AG08395 (cell line): ENCODE measurements at regions not wholly inside any gene's neighbourhood (a gene's known extent, or its start where the extent isn't known, plus 50 kb on each side); places are given as distances from the start of the nearest gene placed in this dataset.

Experiments
- DNase-seq: peaks from one replicate; pipeline ENCODE4 v3.0.0; 2012; ENCODE audit warnings: mixed read lengths, low spot score

GRCh38 chr2:53108246-53108645, 659.4 kb upstream of the CHAC2 start:
- no peak for DNase-seq

DNA sequence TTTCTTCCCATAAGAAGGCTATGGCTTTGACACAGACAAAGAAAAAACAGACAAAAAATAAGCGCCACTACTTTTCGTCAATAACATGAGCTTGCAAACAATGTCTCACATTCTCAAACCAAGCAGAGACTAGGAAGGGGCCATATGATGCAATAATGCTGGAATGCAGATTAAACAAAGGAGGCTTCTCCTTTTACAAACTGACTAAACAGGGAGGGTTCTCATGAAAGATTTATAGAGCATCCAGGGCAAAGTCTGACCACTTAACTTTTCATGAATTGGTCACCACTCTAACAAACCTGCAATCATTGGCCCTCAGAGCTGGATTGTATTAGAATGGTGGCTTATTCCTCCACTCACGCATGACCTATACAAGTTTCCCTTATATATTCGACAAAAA, 663.3 kb upstream of the CHAC2 start:
- no peak for DNase-seq

GRCh38 chr2:53103679-53104078, 663.9 kb upstream of the CHAC2 start:
- DNase-seq, result no peak

GRCh38 chr2:53098696-53099078, 668.9 kb upstream of the CHAC2 start:
- DNase-seq, result no peak

DNA sequence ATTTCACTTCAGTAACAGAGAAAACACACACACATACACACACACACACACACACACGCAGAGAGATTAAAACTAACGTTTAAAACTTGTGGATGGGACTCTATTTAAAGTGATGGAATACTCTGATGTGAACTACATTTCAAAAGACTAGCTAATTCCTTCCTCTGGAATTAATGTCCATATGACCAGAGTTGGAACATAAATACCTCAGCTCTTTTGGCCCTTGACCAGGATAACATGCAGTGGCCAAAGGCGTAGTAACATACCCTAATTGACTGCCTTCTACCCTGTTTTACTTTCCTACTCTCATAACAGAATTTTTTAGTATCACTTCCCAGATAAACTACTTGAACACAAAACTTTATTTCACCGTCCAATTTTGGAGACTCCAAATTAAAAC, 671.3 kb upstream of the CHAC2 start:
- DNase-seq, result no peak

- DNase-seq, result no peak
These were observed 671.9 kb upstream of the CHAC2 start for GRCh38 chr2:53095664-53096063.

- DNase-seq, result no peak
These were observed 672.4 kb upstream of the CHAC2 start for GRCh38 chr2:53095227-53095626.

GRCh38 chr2:53093355-53093754, 674.2 kb upstream of the CHAC2 start:
- no peak for DNase-seq

GRCh38 chr2:53091183-53091582, 676.4 kb upstream of the CHAC2 start:
- no peak for DNase-seq

- no peak for DNase-seq
These were observed 679.6 kb upstream of the CHAC2 start for GRCh38 chr2:53087874-53088461.

- no peak for DNase-seq
These were observed 680.2 kb upstream of the CHAC2 start for GRCh38 chr2:53087262-53087873.

- no peak for DNase-seq
These were observed 690.2 kb upstream of the CHAC2 start for GRCh38 chr2:53077413-53077812.

DNA sequence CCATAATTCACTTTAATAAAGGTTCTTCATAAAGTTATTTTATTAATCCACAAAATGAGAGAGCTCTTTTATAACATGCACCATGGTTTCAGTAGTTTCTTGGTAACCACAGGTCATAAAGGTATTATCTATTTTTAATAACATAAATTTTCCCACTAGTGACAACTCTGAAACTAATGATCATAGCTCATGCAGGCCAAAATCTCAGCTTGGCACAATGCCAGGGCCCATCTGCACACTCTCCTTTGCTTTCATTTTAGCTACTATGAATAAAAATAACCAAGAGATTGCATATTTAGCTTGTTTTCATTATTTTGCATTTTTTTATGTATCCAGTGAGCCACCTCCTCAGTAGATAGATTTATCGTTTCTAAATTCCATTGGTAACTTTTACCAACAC, 691.8 kb upstream of the CHAC2 start:
- DNase-seq, result no peak

DNA sequence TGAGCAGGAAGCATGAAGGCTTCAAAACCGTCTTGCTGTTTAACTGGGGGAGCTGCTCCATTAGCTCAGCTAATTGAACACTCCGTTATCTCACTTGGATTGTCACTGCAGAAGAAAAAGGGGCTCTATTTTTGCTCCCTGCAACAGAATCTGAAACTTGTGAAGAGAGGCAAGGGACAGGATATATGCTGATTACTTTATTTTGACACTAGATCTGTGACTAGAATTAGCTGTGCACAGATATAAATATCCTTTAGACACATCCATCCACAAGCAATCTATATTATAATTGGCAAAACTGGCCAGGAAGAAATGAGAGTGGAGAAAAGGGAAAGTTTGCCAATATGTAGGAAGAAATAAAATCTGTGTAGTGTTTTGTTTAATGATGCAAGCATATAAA, 700.1 kb upstream of the CHAC2 start:
- DNase-seq, result no peak

DNA sequence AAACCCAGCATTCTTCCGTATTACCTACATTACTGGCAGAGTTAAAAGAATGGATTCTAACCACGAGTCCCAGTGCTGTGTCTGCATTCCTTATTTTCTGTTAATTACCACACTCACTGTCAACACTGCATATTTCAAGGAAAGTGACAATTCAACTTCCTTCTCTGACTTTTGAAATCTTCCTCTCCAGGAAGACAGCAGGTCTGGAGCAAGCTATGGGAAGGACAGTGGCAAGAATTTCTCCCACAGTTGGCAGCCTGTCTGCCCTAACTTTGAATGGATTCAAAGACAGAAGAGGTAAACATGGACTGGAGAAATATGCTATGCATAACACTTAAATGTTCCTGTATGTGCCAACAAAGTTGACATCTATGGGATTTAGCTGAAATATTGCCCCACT, 700.5 kb upstream of the CHAC2 start:
- DNase-seq, result no peak

GRCh38 chr2:53064154-53064553, 703.5 kb upstream of the CHAC2 start:
- no peak for DNase-seq

DNA sequence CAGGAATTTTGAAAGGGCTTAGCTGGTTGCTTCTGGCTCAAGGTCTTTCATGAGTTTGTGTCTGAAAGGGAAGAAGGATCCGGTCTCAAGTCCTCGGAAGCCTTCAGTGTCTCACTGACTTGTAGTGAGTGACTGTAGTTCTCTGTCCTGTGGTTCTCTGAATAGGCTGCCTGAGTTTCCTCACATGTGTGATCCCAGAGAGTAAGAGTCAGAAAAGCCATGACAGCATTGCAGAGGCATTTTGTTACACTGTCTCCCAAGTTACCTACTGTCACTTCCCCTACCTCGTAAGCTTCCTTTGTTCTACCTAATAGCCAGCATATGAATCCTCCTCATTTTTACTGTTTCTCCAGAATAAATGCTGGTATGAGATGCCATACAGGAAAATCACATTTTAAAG, 709.1 kb upstream of the CHAC2 start:
- no peak for DNase-seq

- DNase-seq, result no peak
These were observed 713.7 kb upstream of the CHAC2 start for GRCh38 chr2:53053937-53054336.

- DNase-seq, result no peak
These were observed 716.4 kb upstream of the CHAC2 start for GRCh38 chr2:53051157-53051556.

DNA sequence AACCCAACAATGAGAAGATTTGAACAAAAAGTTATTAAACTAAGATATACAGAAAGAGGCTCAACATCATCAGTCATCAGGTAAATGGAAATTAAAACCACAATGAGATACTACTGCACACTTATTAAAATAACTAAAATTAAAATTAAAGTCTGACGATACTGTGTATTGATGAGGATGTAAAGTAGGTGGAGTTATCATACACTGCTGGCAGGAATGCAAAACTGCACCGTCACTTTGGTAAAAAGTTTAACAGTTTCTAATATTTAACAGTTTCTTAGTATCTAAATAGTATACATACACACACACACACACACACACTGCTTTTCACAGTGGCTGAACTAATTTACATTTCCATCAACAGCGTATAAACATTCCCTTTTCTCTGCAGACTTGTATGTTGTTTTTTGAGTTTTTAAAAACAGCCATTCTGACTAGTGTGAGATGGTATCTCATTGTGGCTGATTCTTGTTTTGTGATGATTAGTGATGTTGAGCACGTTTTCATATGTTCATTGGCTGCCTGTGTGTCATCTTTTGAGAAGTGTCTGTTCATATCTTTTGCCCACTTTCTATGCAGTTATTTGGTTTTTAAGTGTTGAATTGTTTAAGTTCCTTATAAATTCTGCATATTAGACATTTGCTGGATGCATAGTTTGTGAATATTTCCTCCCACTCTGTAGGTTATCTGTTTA, 726.9 kb upstream of the CHAC2 start:
- no peak for DNase-seq

- no peak for DNase-seq
These were observed 731.4 kb upstream of the CHAC2 start for GRCh38 chr2:53036196-53036595.

DNA sequence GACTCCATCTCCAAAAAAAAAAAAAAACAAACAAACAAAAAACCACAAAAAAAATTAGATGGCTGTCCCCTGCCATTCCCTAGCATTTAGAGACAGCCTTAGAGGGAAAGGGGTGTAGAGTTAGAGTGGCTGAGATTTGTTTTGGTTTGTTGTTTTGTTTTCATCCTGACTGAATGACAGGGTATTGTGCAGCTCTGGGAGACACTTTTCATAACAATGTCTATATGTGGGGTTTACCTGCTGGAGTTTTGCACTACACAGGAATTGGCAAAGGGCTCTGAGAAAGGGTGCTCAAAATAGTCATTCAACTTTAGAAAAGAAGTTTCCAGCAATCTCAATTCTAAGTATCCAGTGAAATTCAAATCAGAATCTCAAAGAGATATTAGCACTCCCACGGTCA, 732.5 kb upstream of the CHAC2 start:
- DNase-seq, result no peak

DNA sequence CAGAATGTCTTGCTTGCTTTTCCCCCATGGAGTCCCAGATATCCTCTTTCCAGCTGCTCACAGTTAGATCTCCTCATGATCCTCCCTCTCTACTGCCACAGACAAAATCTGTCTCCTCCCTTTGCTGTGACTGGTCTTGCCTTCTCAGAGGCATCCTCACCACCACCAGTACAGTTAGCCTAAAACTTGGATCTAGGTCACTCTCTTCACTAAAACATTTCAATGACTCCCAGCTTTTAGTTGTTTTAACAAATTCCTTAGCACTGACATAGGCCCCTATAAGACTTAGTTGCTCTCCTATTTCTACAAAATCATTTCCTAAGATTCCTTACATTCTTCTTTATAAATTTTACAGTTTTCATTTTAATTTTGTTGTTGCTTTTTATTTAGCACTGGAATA, 734.2 kb upstream of the CHAC2 start:
- no peak for DNase-seq
